Stimulated activated CD4-positive, alpha-beta T cell treated with anti-CD3 and anti-CD28 coated beads, Interleukin-2, amount 100 ng/mL, for 24 hours (primary cell): ENCODE measurements at regions not wholly inside any gene's neighbourhood (a gene's known extent, or its start where the extent isn't known, plus 50 kb on each side); places are given as distances from the start of the nearest gene placed in this dataset.

Experiments
- DNase-seq, 2 donors: peaks; one replicate each; pipeline ENCODE4 v3.0.0-alpha.2; 2020

- no peak for DNase-seq
These were observed 156.1 kb downstream of the GPAT3 start for GRCh38 chr4:83692028-83692427.

GRCh38 chr4:83686166-83686565, 150.3 kb downstream of the GPAT3 start:
- no peak for DNase-seq

- no peak for DNase-seq
These were observed 143.8 kb downstream of the GPAT3 start for GRCh38 chr4:83679692-83680091.

- DNase-seq: no peak
These were observed 143.3 kb downstream of the GPAT3 start for GRCh38 chr4:83679254-83679653.

GRCh38 chr4:83677656-83678055, 141.7 kb downstream of the GPAT3 start:
- no peak for DNase-seq

- DNase-seq: no peak
These were observed 128.8 kb downstream of the GPAT3 start for GRCh38 chr4:83664741-83665140.

GRCh38 chr4:83664071-83664470, 128.2 kb downstream of the GPAT3 start:
- no peak for DNase-seq

- no peak for DNase-seq
These were observed 126.3 kb downstream of the GPAT3 start for GRCh38 chr4:83662204-83662603.

- no peak for DNase-seq
These were observed 125.5 kb downstream of the GPAT3 start for GRCh38 chr4:83661359-83661758.

GRCh38 chr4:83660578-83660977, 124.7 kb downstream of the GPAT3 start:
- no peak for DNase-seq

- no peak for DNase-seq
These were observed 122.9 kb downstream of the GPAT3 start for GRCh38 chr4:83658806-83659205.

GRCh38 chr4:83657336-83657735, 121.4 kb downstream of the GPAT3 start:
- DNase-seq: no peak
